Hepatocyte (in vitro differentiated cells): ENCODE measurements at regions not wholly inside any gene's neighbourhood (a gene's known extent, or its start where the extent isn't known, plus 50 kb on each side); places are given as distances from the start of the nearest gene placed in this dataset.
"Not testable (repeated sequence)": the region's sequence is repeated elsewhere in the genome, so short reads cannot be mapped to it uniquely, and the experiment has no call there.

Source experiments
- CTCF ChIP-seq: fragments of 200-600 bp; sonication (generic); IDR thresholded peaks from 2 replicates; pipeline ENCODE4 v1.5.1; 2016; ENCODE audit warnings: antibody characterized with exemption, mild to moderate bottlenecking; ENCODE audit not compliant: poor library complexity
- EZH2 ChIP-seq: fragments of 200-600 bp; sonication (generic); IDR thresholded peaks from 2 replicates; pipeline ENCODE4 v1.6.1; 2016; ENCODE audit warnings: antibody characterized with exemption, mild to moderate bottlenecking, borderline replicate concordance
- EZH2phosphoT487 ChIP-seq: fragments of 200-600 bp; sonication (generic); IDR thresholded peaks from one replicate; pipeline ENCODE4 v1.6.1; 2018; ENCODE audit warnings: antibody characterized with exemption, mild to moderate bottlenecking, low read depth, moderate library complexity; ENCODE audit not compliant: unreplicated experiment, severe bottlenecking

- TF ChIP-seq CTCF, EZH2phosphoT487, EZH2: not testable (repeated sequence)
These were observed 918.7 kb upstream of the MAN1A1 start for GRCh38 chr6:120268256-120268655.
